K562 (cell line): ENCODE measurements at regions not wholly inside any gene's neighbourhood (a gene's known extent, or its start where the extent isn't known, plus 50 kb on each side); places are given as distances from the start of the nearest gene placed in this dataset.

Experiments used
- CREM ChIP-seq: IDR thresholded peaks from 2 replicates; pipeline ENCODE4 v1.6.1; 2014; ENCODE audit warnings: antibody characterized with exemption, low read depth
- THRAP3 ChIP-seq: fragments of 450-650 bp; IDR thresholded peaks from 2 replicates; pipeline ENCODE4 v1.6.1; 2016; ENCODE audit warnings: mild to moderate bottlenecking, inconsistent platforms, borderline replicate concordance
- TF ChIP-seq, protein P1 (sequence below): fragments of 250-450 bp; sonication (Bioruptor Pico); IDR thresholded peaks from 2 replicates; pipeline ENCODE4 v1.5.0; 2021; ENCODE audit warnings: mild to moderate bottlenecking, borderline replicate concordance

DNA sequence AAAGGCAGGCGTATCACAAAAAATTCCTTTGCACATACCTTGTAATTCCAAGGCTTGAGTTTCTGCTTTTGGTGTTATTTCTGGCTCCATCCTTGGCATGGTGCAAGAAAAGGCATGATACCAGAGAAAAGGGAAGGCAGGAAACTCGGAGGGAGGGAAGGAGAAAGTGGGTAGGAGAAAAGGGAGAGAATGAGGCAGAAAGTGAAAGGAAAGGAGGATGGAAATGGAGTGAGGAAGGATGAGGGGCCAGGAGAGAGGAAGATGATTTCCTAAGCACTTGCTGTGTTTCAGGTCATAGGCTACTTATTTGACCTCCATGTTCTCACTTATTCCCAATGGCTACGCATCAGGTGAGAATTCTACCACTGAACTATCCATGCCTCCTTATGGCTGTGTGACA, 110.8 kb upstream of the JCAD start:
- TF ChIP-seq CREM, result no peak
- TF ChIP-seq, protein P1, sequence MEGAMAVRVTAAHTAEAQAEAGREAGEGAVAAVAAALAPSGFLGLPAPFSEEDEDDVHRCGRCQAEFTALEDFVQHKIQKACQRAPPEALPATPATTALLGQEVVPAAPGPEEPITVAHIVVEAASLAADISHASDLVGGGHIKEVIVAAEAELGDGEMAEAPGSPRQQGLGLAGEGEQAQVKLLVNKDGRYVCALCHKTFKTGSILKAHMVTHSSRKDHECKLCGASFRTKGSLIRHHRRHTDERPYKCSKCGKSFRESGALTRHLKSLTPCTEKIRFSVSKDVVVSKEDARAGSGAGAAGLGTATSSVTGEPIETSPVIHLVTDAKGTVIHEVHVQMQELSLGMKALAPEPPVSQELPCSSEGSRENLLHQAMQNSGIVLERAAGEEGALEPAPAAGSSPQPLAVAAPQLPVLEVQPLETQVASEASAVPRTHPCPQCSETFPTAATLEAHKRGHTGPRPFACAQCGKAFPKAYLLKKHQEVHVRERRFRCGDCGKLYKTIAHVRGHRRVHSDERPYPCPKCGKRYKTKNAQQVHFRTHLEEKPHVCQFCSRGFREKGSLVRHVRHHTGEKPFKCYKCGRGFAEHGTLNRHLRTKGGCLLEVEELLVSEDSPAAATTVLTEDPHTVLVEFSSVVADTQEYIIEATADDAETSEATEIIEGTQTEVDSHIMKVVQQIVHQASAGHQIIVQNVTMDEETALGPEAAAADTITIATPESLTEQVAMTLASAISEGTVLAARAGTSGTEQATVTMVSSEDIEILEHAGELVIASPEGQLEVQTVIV (CRISPR knock-in tag), result no peak
- no peak for TF ChIP-seq THRAP3
